Liver (tissue), 8 donors: ENCODE measurements at regions not wholly inside any gene's neighbourhood (a gene's known extent, or its start where the extent isn't known, plus 50 kb on each side); places are given as distances from the start of the nearest gene placed in this dataset.

ENCODE experiments used
- DNase-seq: peaks from one replicate; pipeline ENCODE4 v3.0.0-alpha.2; 2017; ENCODE audit warnings: low spot score
- H3K27ac ChIP-seq, 2 donors: one replicate each; pipeline ENCODE4 v1.7.0; 2013; ENCODE audit warnings: inconsistent platforms in 2 of 2, low read length in 2 of 2, control low read depth in 1 of 2, low read depth in 1 of 2, mild to moderate bottlenecking in 1 of 2
- H3K27me3 ChIP-seq, 4 donors: one replicate each; pipeline versions ENCODE4 v1.6.1 to v1.7.0; 2013; ENCODE audit warnings: low read length in 3 of 4, inconsistent platforms in 1 of 4, mild to moderate bottlenecking in 1 of 4, moderate library complexity in 1 of 4; ENCODE audit not compliant: control insufficient read depth in 4 of 4, insufficient read depth in 4 of 4
- H3K36me3 ChIP-seq, 4 donors: one replicate each; pipeline versions ENCODE4 v1.6.1 to v1.7.0; 2013; ENCODE audit warnings: low read length in 3 of 4, mild to moderate bottlenecking in 3 of 4, low read depth in 1 of 4, moderate library complexity in 1 of 4; ENCODE audit not compliant: control insufficient read depth in 4 of 4, insufficient read depth in 3 of 4
- H3K4me1 ChIP-seq, 4 donors: one replicate each; pipeline versions ENCODE4 v1.6.1 to v1.7.0; 2013; ENCODE audit warnings: low read length in 3 of 4, mild to moderate bottlenecking in 3 of 4, moderate library complexity in 1 of 4; ENCODE audit not compliant: control insufficient read depth in 4 of 4, insufficient read depth in 4 of 4
- H3K4me3 ChIP-seq, 3 donors: one replicate each; pipeline versions ENCODE4 v1.6.1 to v1.7.0; 2013; ENCODE audit warnings: low read length in 3 of 3, control low read depth in 1 of 3, low read depth in 1 of 3, mild to moderate bottlenecking in 1 of 3
- H3K9ac ChIP-seq, 2 donors: one replicate each; pipeline ENCODE4 v1.7.0; 2013; ENCODE audit warnings: low read length in 2 of 2, mild to moderate bottlenecking in 2 of 2, moderate library complexity in 2 of 2, control low read depth in 1 of 2, low read depth in 1 of 2
- H3K9me3 ChIP-seq, 4 donors: one replicate each; pipeline versions ENCODE4 v1.6.1 to v1.7.0; 2013; ENCODE audit warnings: low read length in 3 of 4; ENCODE audit not compliant: control insufficient read depth in 4 of 4
- EGR1 ChIP-seq, 2 donors: IDR thresholded peaks; 2 replicates each; pipeline ENCODE4 v1.6.1; 2016 to 2018; ENCODE audit warnings: antibody characterized with exemption in 2 of 2, low read depth in 2 of 2
- FOXA1 ChIP-seq: IDR thresholded peaks from 2 replicates; pipeline ENCODE4 v1.6.1; 2016; ENCODE audit warnings: antibody characterized with exemption
- FOXA2 ChIP-seq: IDR thresholded peaks from 2 replicates; pipeline ENCODE4 v1.6.1; 2016; ENCODE audit warnings: antibody characterized with exemption
- GABPA ChIP-seq, 2 donors: IDR thresholded peaks in 1 of 2; conservative IDR thresholded peaks in 1 of 2; 2 replicates each; pipeline ENCODE4 v1.6.1; 2016; ENCODE audit warnings: antibody characterized with exemption in 2 of 2, mild to moderate bottlenecking in 1 of 2, moderate library complexity in 1 of 2
- HNF4A ChIP-seq, 2 donors: conservative IDR thresholded peaks; 2 replicates each; pipeline ENCODE4 v1.6.1; 2016; ENCODE audit warnings: antibody characterized with exemption in 2 of 2, mild to moderate bottlenecking in 2 of 2
- HNF4G ChIP-seq: IDR thresholded peaks from 2 replicates; pipeline ENCODE4 v1.6.1; 2016; ENCODE audit warnings: antibody characterized with exemption
- JUND ChIP-seq, 2 donors: IDR thresholded peaks; 2 replicates each; pipeline ENCODE4 v1.6.1; 2016; ENCODE audit warnings: antibody characterized with exemption in 2 of 2
- NR2F2 ChIP-seq: IDR thresholded peaks from 2 replicates; pipeline ENCODE4 v1.6.1; 2016; ENCODE audit warnings: antibody characterized with exemption
- RAD21 ChIP-seq, 2 donors: IDR thresholded peaks; 2 replicates each; pipeline ENCODE4 v1.6.1; 2016; ENCODE audit warnings: antibody characterized with exemption in 2 of 2, mild to moderate bottlenecking in 2 of 2
- SP1 ChIP-seq: IDR thresholded peaks from 2 replicates; pipeline ENCODE4 v1.6.1; 2018; ENCODE audit warnings: antibody characterized with exemption, mild to moderate bottlenecking
- TAF1 ChIP-seq: conservative IDR thresholded peaks from 2 replicates; pipeline ENCODE4 v1.6.1; 2016; ENCODE audit warnings: antibody characterized with exemption, mild to moderate bottlenecking
- YY1 ChIP-seq: IDR thresholded peaks from 2 replicates; pipeline ENCODE4 v1.6.1; 2016; ENCODE audit warnings: antibody characterized with exemption, mild to moderate bottlenecking
- WGBS: extraction: QIAGEN DNeasy Blood & Tissue Kit; methylation state at CpG from one replicate; pipeline ENCODE4 v1.1.7; 2013; 5-methylcytosine and 5-hydroxymethylcytosine counted together
- TF ChIP-seq, protein P1 (sequence below): IDR thresholded peaks from 2 replicates; pipeline ENCODE4 v1.6.1; 2016; ENCODE audit warnings: antibody characterized with exemption
- TF ChIP-seq, protein P2 (sequence below): IDR thresholded peaks from 2 replicates; pipeline ENCODE4 v1.6.1; 2016; ENCODE audit warnings: antibody characterized with exemption
- TF ChIP-seq, protein P3 (sequence below): IDR thresholded peaks from 2 replicates; pipeline ENCODE4 v1.6.1; 2016; ENCODE audit warnings: antibody characterized with exemption
- TF ChIP-seq, protein P4 (sequence below): fragments of 150-350 bp; IDR thresholded peaks from 2 replicates; pipeline ENCODE4 v1.5.1; 2017; ENCODE audit warnings: improper control_type of control experiment, low read depth, low read length; ENCODE audit not compliant: missing input control
- donor health status: healthy.
- donor health status: healthy.
- donor health status: healthy.
- donor health status: healthy.
- donor health status: healthy.

DNA sequence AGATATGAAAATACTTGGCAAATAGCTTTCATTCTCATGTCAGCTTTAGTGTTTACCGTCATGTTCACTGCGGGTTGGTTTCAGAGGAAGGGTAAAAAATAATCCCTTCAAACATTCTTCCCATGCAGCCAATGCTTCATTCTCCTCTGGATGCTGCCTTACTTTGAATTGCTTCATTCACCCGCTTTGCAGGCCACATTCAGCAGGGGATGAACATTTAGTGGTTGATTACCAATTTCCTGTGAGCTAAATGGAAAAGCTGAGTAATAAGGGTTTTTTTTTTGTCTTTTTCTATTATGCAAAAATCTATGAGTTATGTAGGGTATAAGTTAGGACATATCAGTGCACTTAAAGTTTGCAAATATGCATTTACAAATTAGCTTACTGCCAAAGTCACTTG is 96.3 kb upstream of the MEF2C start (continued):
- TF ChIP-seq, protein P1, sequence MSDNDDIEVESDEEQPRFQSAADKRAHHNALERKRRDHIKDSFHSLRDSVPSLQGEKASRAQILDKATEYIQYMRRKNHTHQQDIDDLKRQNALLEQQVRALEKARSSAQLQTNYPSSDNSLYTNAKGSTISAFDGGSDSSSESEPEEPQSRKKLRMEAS = no peak
- no peak for TF ChIP-seq SP1
- TF ChIP-seq, protein P2, sequence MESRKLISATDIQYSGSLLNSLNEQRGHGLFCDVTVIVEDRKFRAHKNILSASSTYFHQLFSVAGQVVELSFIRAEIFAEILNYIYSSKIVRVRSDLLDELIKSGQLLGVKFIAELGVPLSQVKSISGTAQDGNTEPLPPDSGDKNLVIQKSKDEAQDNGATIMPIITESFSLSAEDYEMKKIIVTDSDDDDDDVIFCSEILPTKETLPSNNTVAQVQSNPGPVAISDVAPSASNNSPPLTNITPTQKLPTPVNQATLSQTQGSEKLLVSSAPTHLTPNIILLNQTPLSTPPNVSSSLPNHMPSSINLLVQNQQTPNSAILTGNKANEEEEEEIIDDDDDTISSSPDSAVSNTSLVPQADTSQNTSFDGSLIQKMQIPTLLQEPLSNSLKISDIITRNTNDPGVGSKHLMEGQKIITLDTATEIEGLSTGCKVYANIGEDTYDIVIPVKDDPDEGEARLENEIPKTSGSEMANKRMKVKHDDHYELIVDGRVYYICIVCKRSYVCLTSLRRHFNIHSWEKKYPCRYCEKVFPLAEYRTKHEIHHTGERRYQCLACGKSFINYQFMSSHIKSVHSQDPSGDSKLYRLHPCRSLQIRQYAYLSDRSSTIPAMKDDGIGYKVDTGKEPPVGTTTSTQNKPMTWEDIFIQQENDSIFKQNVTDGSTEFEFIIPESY = no peak
- TF ChIP-seq FOXA1 = no peak
- TF ChIP-seq HNF4G = no peak
- no peak for TF ChIP-seq YY1
- TF ChIP-seq GABPA (IDR thresholded peaks at IDR 0.05 in 1 of 2, conservative IDR thresholded peaks at IDR 0.05 in 1 of 2) = no peak
- TF ChIP-seq FOXA2 = no peak
- no peak for TF ChIP-seq EGR1 (IDR thresholded peaks at IDR 0.05; ENCODE audit: low read depth in 2 of 2)
- TF ChIP-seq, protein P3, sequence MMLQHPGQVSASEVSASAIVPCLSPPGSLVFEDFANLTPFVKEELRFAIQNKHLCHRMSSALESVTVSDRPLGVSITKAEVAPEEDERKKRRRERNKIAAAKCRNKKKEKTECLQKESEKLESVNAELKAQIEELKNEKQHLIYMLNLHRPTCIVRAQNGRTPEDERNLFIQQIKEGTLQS = no peak
- TF ChIP-seq TAF1 = no peak

DNA sequence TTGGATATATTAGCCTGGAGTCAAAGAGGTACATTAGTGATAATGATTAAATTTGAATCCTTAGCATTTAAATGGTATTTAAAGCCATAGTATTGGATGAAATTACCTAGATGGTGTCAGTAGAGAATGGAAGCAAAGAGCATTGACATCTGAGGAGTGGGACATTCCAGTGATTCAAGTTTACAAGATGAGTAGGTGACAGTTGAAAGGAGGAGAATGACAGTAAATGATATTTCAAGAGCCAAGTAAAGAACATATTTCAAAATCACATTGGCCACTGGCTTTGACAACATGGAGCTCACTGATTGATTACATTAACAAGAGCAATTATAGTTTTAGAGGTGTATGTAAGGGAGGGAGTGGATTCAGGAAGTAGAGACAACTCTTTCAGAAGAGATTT is 93.9 kb upstream of the MEF2C start:
- no peak overlapping the region for H3K9ac ChIP-seq
- DNase-seq = no peak
- no peaks in the 10 kb centered on the region for H3K4me1 ChIP-seq
- H3K4me3 ChIP-seq = no peak overlapping the region
- TF ChIP-seq NR2F2 (no peak), EGR1 (IDR thresholded peaks at IDR 0.05; ENCODE audit: low read depth in 2 of 2) (no peak), FOXA2 (no peak), JUND (IDR thresholded peaks at IDR 0.05) (no peak), TAF1 (no peak)
- TF ChIP-seq, protein P4, sequence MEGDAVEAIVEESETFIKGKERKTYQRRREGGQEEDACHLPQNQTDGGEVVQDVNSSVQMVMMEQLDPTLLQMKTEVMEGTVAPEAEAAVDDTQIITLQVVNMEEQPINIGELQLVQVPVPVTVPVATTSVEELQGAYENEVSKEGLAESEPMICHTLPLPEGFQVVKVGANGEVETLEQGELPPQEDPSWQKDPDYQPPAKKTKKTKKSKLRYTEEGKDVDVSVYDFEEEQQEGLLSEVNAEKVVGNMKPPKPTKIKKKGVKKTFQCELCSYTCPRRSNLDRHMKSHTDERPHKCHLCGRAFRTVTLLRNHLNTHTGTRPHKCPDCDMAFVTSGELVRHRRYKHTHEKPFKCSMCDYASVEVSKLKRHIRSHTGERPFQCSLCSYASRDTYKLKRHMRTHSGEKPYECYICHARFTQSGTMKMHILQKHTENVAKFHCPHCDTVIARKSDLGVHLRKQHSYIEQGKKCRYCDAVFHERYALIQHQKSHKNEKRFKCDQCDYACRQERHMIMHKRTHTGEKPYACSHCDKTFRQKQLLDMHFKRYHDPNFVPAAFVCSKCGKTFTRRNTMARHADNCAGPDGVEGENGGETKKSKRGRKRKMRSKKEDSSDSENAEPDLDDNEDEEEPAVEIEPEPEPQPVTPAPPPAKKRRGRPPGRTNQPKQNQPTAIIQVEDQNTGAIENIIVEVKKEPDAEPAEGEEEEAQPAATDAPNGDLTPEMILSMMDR = no peak
- H3K27ac ChIP-seq = no peak overlapping the region
- H3K36me3 ChIP-seq = no peaks in the 10 kb centered on the region
- H3K9me3 ChIP-seq = no peaks in the 10 kb centered on the region
- H3K27me3 ChIP-seq = no peaks in the 10 kb centered on the region

DNA sequence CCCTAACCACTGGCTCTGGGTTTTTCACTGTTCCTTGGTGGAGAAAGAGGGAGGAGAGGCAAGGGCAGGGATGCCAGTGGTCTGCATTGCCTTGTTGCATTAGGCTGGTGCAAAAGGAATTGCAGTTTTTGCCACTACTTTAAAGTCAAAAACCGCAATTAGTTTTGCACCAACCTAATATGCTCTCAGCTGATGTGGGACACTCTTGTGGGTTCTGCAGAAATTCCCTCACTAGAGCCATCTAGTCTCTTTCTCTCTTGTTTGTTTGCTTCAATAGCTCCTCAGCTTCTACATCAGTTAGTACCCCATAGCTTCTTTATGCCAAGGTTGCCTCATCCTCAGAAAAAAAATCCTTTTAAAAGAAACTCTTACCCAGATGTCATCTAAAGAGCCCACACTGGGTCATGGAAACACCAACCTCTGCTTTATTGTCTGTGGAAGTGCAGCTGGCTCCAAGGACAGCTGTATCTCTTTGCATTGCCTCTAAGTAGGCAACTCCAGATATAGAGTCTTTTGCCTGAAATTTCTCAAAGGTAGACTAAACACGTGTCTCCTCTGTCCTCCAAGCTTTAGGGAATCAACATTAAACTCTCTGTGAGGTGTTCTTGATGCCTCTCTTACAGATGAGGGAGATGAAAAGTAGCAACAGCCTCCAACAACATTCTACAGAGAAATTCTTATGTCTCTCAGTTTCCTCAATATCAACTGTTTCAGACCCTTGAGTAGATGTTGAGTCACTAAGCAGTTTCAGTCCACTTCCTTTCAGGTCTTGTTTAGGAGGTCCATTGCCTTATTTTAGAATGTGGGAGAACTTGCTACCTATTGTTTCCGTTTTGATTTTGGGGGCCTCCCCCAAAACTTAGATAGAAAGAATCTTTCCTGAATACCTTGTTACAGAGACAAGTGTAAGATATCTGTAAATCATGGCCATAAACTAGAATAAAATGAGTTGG is 84.9 kb upstream of the MEF2C start:
- 76% methylated on average over 3 of the region's 3 CpGs for WGBS
- H3K4me3 ChIP-seq = no peak overlapping the region
- TF ChIP-seq RAD21 (IDR thresholded peaks at IDR 0.05) (no peak), HNF4A (conservative IDR thresholded peaks at IDR 0.05) (no peak), FOXA1 (no peak), TAF1 (no peak), FOXA2 (no peak), JUND (IDR thresholded peaks at IDR 0.05) (no peak)
- TF ChIP-seq, protein P4 = no peak
- TF ChIP-seq, protein P3 = no peak
- no peaks in the 10 kb centered on the region for H3K36me3 ChIP-seq
- no peak overlapping the region for H3K9ac ChIP-seq
- no peaks in the 10 kb centered on the region for H3K4me1 ChIP-seq
- no peaks in the 10 kb centered on the region for H3K27me3 ChIP-seq
- no peaks in the 10 kb centered on the region for H3K9me3 ChIP-seq
- H3K27ac ChIP-seq = no peak overlapping the region
- DNase-seq = no peak
